Erythroblast (primary cell): ENCODE measurements at regions not wholly inside any gene's neighbourhood (a gene's known extent, or its start where the extent isn't known, plus 50 kb on each side); places are given as distances from the start of the nearest gene placed in this dataset.

Experiments used
- GATA1 ChIP-seq: IDR thresholded peaks from 2 replicates; pipeline ENCODE4 v1.6.1; 2011; ENCODE audit warnings: low read depth, mild to moderate bottlenecking, control low read depth, low read length, moderate library complexity
- POLR2A ChIP-seq: IDR thresholded peaks from 2 replicates; pipeline ENCODE4 v1.6.1; 2011; ENCODE audit warnings: mild to moderate bottlenecking, low read length

DNA sequence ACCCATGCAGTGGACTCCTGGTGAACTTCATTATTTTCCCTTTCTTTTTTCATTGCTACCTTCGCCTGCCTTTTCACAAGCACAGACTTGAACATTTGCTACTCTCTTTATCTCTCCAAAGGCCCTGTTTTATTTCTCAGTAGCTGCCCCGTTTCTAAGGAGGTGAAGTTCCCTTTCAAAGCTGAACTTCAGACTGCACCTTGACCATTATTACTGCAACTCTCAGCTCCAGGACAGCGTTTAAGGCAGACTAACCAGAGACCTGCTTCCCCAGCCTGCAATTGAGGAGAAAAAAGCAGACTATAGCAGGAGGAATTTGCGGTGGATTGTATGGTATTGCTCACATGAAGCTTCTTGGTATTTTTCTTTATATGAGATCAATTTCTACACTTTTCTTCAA lies 460.7 kb downstream of the CBLN4 start:
- TF ChIP-seq POLR2A = no peak
- no peak for TF ChIP-seq GATA1
